PFSK-1 (cell line): ENCODE measurements at regions not wholly inside any gene's neighbourhood (a gene's known extent, or its start where the extent isn't known, plus 50 kb on each side); places are given as distances from the start of the nearest gene placed in this dataset.

Experiments used
- FOXP2 ChIP-seq: optimal IDR thresholded peaks from 2 replicates; pipeline ENCODE3; 2011; ENCODE audit warnings: borderline replicate concordance, control low read depth, inconsistent platforms; ENCODE audit not compliant: insufficient read depth; ENCODE audit errors: extremely low read length, extremely low read depth
- POLR2AphosphoS5 ChIP-seq: IDR thresholded peaks from 2 replicates; pipeline ENCODE4 v1.6.1; 2012; ENCODE audit warnings: low read depth, mild to moderate bottlenecking, control low read depth, low read length, moderate library complexity
- SIN3A ChIP-seq: IDR thresholded peaks from 2 replicates; pipeline ENCODE4 v1.6.1; 2012; ENCODE audit warnings: mild to moderate bottlenecking, low read length, moderate library complexity, borderline replicate concordance; ENCODE audit not compliant: insufficient read depth
- TAF1 ChIP-seq: IDR thresholded peaks from 2 replicates; pipeline ENCODE4 v1.6.1; 2012; ENCODE audit warnings: low read length, control low read depth, borderline replicate concordance; ENCODE audit not compliant: insufficient read depth
- TF ChIP-seq, protein P1 (sequence below), 2 experiments: IDR thresholded peaks; 2 replicates each; pipeline versions ENCODE4 v1.6.1 to v1.8.0; 2011 to 2012; ENCODE audit warnings: low read depth in 2 of 2, low read length in 2 of 2, control low read depth in 1 of 2, inconsistent platforms in 1 of 2, mild to moderate bottlenecking in 1 of 2, moderate library complexity in 1 of 2; ENCODE audit not compliant: insufficient read depth in 1 of 2

- TF ChIP-seq FOXP2, result no peak
These were observed 171.5 kb downstream of the RPLP1 start for GRCh38 chr15:69624155-69624520.

- TF ChIP-seq TAF1 (no peak), FOXP2 (no peak), POLR2AphosphoS5 (no peak), SIN3A (no peak)
- TF ChIP-seq, protein P1, sequence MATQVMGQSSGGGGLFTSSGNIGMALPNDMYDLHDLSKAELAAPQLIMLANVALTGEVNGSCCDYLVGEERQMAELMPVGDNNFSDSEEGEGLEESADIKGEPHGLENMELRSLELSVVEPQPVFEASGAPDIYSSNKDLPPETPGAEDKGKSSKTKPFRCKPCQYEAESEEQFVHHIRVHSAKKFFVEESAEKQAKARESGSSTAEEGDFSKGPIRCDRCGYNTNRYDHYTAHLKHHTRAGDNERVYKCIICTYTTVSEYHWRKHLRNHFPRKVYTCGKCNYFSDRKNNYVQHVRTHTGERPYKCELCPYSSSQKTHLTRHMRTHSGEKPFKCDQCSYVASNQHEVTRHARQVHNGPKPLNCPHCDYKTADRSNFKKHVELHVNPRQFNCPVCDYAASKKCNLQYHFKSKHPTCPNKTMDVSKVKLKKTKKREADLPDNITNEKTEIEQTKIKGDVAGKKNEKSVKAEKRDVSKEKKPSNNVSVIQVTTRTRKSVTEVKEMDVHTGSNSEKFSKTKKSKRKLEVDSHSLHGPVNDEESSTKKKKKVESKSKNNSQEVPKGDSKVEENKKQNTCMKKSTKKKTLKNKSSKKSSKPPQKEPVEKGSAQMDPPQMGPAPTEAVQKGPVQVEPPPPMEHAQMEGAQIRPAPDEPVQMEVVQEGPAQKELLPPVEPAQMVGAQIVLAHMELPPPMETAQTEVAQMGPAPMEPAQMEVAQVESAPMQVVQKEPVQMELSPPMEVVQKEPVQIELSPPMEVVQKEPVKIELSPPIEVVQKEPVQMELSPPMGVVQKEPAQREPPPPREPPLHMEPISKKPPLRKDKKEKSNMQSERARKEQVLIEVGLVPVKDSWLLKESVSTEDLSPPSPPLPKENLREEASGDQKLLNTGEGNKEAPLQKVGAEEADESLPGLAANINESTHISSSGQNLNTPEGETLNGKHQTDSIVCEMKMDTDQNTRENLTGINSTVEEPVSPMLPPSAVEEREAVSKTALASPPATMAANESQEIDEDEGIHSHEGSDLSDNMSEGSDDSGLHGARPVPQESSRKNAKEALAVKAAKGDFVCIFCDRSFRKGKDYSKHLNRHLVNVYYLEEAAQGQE (IDR thresholded peaks at IDR 0.05; ENCODE audit: insufficient read depth in 1 of 2, low read depth in 2 of 2, low read length in 2 of 2), result no peak
These were observed 172.2 kb downstream of the RPLP1 start for GRCh38 chr15:69624816-69625215.

DNA sequence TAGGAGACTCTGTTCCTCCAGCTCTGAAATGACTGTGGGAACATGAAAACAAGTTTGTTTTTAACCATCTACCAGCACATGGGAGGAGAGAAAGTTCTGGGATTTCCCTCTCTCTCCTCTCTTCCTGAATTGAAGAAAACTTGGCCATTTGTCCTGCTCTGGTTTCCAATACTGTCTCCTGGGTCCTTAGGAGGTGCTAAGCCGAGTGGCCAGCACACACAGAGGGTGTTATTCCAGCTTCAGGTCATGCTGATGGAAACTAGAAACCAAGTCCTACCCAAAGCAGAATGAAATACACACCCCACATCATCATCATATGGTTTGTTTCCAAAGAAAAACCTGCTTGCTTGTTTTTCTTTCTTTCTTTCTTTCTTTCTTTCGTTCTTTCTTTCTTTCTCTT, 172.7 kb downstream of the RPLP1 start:
- no peak for TF ChIP-seq FOXP2
- TF ChIP-seq TAF1, result no peak
- TF ChIP-seq, protein P1 (IDR thresholded peaks at IDR 0.05; ENCODE audit: insufficient read depth in 1 of 2, low read depth in 2 of 2, low read length in 2 of 2), result no peak
- TF ChIP-seq SIN3A, result no peak
- no peak for TF ChIP-seq POLR2AphosphoS5

DNA sequence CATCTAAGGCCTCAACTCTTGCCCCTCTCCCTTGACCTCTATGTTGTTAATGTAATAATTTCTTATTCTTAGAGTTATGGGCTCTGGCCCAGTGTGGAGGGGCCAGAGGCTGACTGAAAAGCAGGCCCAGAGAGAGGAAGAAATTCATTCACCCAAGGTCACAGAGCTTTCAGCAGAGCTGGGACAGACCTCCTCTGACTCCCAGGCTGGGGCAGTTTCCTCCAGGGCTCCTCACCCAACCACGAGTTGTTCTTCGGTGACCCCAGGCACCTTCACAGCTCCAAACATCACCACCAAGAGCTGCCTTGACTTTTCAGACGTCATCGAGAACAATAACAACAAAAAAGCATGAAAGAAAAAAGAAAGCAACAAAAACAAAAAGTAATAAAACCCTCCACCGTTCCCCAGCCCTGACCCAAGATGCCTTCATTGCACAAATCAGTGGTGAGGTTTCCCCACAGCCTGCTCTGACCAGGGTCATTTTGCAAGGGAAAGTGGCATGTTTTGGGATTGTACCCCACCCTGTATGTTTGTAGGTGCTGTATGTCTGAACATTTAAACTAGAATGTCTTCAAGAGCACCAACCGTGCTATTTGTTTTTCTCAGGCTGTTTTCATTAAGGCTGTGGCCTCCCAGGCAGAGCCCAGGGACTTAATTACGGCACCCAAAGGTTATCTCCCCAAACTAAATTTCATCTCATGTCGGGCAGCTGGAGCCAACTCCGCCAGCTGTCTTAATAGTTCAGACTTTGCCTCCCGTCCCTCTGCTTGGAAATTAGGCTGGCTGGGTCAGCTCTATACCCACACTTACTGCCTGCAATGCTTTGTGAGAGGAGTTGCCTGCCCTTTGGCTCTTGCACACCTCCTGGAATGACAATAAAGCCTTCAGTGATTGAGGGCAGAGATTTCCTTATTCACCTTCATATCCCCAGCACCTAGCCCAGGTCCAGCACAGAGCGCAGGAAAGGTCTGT, 173.8 kb downstream of the RPLP1 start:
- no peak for TF ChIP-seq POLR2AphosphoS5
- no peak for TF ChIP-seq TAF1
- TF ChIP-seq FOXP2, result no peak
- no peak for TF ChIP-seq SIN3A
- TF ChIP-seq, protein P1 (IDR thresholded peaks at IDR 0.05; ENCODE audit: insufficient read depth in 1 of 2, low read depth in 2 of 2, low read length in 2 of 2), result no peak

- TF ChIP-seq FOXP2 (no peak), TAF1 (no peak), SIN3A (no peak), POLR2AphosphoS5 (no peak)
- TF ChIP-seq, protein P1 (IDR thresholded peaks at IDR 0.05; ENCODE audit: insufficient read depth in 1 of 2, low read depth in 2 of 2, low read length in 2 of 2), result no peak
These were observed 175.0 kb downstream of the RPLP1 start for GRCh38 chr15:69627548-69628158.
